ENCODE measurements at regions not wholly inside any gene's neighbourhood (a gene's known extent, or its start where the extent isn't known, plus 50 kb on each side); places are given as distances from the start of the nearest gene placed in this dataset.

DNA sequence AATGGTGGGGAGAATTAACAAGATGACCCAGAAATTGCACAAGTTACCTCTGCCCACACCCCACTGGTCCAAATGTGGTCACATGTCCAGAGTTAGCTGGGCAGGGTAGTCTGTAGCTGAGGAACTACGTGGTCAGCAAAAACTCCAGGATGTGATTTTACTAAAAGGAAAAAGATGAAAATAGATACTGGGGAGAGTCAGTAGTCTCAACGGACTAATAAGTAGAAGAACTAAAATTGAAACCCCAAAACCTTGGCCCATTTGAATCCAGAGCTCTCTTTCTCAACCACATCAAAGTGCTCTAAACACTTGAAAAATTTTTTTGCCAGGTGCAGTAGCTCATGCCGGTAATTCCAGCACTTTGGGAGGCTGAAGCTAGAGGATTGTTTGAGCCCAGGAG, 146.3 kb downstream of the SKIDA1 start:
- TF ChIP-seq POLR2AphosphoS5 (IDR thresholded peaks at IDR 0.05; ENCODE audit: low read depth, low read length), result no peak
- TF ChIP-seq CTCF (IDR thresholded peaks at IDR 0.05), result no peak
- no peak for TF ChIP-seq REST (IDR thresholded peaks at IDR 0.05; ENCODE audit: insufficient read depth in 1 of 2, low read depth in 2 of 2, low read length in 1 of 2)
